T-helper 22 cell (primary cell): ENCODE measurements at regions not wholly inside any gene's neighbourhood (a gene's known extent, or its start where the extent isn't known, plus 50 kb on each side); places are given as distances from the start of the nearest gene placed in this dataset.

ENCODE experiments used
- DNase-seq: peaks from one replicate; pipeline ENCODE4 v3.0.0-alpha.2; 2020; ENCODE audit warnings: low read depth

- DNase-seq: no peak
Observed at GRCh38 chr3:18670759-18671158, 245.6 kb upstream of the SATB1 start.

DNA sequence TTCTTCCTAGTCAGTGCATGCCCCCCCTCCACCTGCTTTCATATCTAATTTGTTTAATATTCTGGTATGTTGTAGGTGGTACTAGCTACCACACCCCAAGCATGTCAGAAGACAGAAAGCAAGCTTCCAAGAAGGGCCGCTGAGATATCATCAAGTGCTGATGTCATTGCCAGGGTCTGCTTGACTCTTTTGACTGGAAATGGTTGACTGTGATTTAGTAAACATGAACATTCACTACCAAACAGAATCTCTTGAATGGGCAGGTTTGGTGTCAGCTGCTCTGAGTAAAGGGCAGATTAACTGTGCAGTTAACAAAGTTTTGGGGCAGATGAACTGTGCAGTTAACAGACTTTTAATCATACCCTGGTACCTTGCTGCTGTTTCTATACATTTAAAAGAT is 244.2 kb upstream of the SATB1 start:
- DNase-seq: no peak

GRCh38 chr3:18667552-18667951 is 242.4 kb upstream of the SATB1 start:
- no peak for DNase-seq

DNA sequence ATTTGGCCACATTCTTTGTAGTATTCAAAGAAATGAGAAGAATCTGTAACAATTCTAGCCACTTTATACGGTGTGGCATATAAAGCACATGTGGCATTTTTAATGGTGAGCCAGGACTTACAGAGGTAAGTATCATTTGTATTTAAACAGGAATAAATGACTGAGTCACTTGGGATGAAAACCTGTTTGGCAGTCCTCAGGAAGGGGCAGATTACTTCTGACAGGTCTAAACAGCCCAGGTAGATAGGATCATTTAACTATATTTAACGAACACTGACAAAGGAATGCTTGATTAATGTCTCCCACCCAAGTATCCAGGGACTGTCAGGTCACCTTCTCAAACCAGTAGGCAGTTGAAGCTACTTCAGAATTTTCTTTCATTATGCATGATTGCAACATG is 241.5 kb upstream of the SATB1 start:
- DNase-seq: no peak

GRCh38 chr3:18660059-18660458 is 234.9 kb upstream of the SATB1 start:
- no peak for DNase-seq

DNA sequence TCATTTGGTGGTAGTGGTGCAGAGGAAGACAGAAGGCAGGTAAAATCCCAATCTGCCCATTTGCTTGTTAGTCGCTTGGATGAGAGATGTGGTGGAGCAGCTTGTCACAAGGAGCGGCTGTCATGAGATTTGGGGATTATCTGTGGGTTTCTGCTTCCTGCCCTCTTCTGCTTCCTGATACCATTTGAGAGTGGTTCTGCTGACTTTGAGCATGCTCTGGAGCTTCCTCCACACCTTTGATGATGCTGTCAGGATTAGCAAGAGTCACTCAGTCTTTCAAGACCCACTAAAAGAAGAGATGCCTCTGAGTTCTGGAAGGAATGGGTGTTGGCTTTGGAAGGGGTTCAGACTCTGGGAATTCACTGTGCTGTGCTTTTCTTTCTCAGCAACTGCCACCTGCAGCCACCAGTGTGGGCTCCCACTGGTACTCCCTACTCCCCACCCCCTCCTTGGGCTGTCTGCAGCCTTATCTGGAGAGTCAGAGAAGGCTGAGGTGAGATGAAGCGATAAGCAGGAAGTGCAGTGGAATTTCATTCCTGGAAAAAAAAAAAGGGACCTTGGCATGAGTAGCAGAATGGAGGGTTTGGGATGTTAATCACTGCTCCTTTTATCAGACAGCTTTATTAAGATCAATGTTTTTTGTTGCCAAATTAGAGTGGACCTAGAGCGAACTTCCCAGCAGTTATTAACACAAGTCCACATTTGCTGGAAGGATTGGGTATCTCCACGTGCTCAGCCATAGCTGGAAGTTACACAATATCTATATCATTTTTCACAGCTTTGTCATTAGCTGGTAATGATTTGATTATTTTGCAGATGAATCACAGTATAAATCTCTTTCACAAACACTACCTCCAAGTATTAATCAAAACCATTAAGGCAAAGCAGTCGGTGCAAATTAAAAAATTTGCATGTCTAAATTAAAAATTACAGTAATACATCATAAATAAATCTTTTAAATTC is 233.0 kb upstream of the SATB1 start:
- DNase-seq: no peak

- no peak for DNase-seq
Observed at GRCh38 chr3:18656866-18657265, 231.7 kb upstream of the SATB1 start.

GRCh38 chr3:18656410-18656809 is 231.3 kb upstream of the SATB1 start:
- no peak for DNase-seq

GRCh38 chr3:18655827-18656226 is 230.7 kb upstream of the SATB1 start:
- DNase-seq: no peak

DNA sequence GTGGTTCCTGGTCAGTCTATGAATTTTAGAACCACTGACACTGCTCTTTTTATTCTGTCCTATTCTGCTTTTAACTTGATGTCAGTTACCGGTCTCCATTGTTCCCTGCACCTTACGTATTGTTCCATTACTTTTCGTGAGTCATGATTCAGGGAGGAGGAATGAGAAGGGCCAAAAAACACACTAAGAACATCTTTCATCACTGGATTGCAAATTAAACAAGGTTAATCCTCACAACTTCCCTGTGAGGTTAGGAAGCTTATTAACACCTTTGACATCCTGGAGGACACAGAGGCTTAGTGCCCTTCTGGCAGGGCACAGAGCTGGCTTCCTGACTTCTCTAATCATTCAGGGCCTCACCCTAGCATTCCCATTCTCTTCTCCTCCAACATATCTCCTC is 227.6 kb upstream of the SATB1 start:
- DNase-seq: no peak

GRCh38 chr3:18650731-18651130 is 225.6 kb upstream of the SATB1 start:
- DNase-seq: no peak

- DNase-seq: no peak
Observed at GRCh38 chr3:18649666-18650363, 224.7 kb upstream of the SATB1 start.

GRCh38 chr3:18648868-18649462 is 223.8 kb upstream of the SATB1 start:
- DNase-seq: no peak

DNA sequence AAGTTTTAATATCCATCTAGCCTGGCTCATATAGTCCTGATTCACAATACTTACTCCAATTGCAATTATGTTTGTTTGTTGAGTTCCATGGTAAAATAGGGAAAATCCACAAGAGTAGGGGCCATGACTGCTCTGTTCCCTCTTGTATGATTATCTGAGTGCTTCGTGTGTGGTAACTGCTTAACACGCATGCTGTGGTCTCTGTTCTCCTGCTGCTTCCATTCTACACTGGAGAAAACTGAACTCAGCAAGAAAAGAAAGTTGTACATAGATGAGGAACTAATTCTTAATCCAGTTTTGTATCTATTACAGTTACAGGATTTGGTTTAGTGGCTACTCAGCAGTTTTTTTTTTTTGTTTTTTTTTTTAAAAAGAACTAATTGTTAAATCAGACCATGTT is 223.0 kb upstream of the SATB1 start:
- DNase-seq: no peak

GRCh38 chr3:18645619-18646018 is 220.5 kb upstream of the SATB1 start:
- DNase-seq: no peak

DNA sequence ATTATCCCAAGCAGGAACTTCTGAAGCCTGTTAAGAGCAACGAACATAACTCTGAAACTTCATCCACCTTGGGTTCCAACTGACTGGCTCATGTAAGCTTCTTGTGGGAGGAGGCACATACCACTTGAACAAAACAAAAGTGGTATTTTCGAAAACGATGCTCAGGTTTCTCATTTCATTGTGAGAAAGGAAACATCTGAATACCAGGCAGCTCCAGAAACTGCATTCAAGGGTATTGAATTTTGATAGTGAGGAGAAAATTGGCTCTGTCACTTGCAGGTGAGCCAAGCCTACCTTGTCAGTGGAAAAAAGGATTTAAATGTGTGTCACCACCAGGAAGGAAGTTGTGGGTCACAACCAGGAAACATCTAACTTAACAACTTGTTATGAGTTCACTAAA is 218.1 kb upstream of the SATB1 start:
- DNase-seq: no peak

DNA sequence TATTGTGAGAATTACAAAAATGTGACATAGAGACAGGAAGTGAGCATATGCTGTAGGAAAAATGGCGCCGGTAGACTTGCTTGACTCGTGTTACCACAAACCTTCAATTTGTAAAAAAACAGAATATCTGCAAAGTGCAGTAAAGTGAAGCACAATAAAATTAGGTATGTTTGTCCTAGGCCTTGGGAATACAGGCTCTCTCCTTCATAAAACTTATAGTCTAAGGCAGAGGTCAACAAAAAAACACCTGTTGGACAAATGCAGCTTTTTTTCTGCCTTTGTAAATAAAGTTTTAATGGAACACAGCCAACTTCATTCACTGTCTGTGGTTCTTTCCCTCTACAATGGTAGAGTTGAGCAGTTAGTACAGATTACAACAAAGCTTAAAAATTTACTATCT is 216.8 kb upstream of the SATB1 start:
- no peak for DNase-seq

DNA sequence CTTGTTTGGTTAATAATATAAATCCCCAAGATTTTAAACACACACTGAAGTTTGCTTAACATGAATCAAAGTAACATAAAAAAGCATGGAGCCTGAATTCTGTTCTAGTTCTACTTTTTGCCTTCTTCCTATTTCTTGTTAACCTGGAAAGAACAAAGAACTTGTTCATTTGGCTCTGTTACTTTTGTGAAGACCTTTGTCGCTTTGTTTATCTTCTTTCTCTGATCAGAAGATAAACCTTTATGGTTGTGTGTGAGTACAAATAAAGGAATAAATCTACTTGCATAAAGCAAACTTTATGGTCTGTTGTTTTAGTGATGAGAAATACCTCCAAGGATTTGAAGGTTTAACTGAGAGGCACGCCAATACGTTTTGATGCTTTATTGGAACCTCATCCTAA is 210.1 kb upstream of the SATB1 start:
- DNase-seq: no peak

DNA sequence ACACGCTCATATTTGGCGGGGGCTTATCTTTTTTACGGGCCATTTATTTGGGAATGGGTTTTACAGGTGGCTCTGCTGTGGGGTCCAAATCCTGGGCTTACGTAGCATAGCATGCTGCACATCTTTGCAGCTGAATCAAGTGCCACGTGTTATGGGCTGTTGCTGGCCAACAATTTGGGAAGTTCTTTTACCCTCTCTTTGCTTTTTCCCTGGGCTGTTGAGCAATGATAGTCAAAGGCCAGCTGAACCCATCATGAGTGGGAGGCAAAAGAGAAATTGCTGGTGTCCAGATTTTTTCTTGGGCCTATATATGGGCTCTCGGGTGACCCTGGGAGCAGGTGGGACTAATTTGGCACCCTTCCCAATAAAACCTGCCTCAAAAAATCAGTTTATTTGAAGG is 209.3 kb upstream of the SATB1 start:
- no peak for DNase-seq

DNA sequence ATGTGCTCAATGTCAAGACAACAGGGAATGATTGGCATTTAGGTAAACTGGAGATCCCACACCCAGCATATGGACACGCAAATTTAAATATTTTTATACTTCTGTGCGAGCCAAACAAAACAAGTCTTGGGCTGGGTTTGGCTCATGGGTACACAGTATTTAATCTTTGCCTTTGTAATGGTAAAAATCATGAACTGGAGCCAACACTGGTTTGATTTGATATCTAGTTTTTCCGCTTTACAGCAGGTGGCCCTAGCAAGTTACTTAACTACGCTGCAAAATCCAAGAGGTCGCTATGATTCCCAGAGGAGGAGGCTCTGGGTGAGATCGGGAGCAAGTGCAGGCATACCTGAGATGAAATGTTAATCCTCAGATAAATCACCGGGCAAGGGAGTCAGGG is 207.9 kb upstream of the SATB1 start:
- no peak for DNase-seq

GRCh38 chr3:18630295-18630694 is 205.2 kb upstream of the SATB1 start:
- no peak for DNase-seq

- DNase-seq: no peak
Observed at GRCh38 chr3:18625085-18625484, 199.9 kb upstream of the SATB1 start.

DNA sequence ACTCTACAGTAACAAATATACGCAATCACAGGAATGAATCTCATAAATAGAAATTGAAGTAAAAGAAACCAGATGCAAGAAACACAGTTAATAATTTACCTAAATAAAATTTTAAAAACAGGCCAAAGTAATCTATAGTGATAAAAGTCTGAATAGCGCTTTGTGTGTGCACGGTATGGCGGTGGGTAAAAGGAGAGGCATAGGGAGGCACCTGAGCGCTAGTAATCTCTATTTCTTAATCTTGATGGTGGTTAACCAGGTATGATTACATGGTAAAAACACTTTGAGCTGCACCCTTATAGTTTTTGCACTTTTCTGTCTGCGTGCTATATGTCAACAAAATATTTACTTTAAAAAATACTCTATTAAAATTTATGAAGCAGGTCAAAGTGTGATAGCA is 198.1 kb upstream of the SATB1 start:
- no peak for DNase-seq
